ENCODE measurements at regions not wholly inside any gene's neighbourhood (a gene's known extent, or its start where the extent isn't known, plus 50 kb on each side); places are given as distances from the start of the nearest gene placed in this dataset.

DNA sequence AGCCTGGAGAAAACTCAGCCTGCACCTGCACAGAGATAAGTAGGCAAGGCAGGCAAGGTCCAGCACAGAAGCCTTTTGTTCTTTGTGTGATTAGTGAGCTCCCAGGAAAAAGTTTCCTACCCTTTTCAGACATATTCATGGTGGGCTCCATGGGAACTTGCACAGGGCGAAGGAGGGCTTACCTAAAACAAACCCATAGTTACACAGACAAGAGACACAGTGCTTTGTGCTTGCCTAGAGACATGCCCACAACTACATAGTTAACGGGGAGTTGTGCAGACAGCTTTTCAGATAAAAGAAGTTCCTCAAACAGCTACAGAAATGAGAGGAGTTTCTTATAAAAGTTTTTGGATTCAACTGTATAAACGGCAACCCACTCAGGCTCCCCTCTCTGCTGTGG lies 180.5 kb downstream of the GLUD2 start:
- TF ChIP-seq TAF1 (IDR thresholded peaks at IDR 0.05; ENCODE audit: borderline replicate concordance, insufficient read depth, low read length) = no peak
- TF ChIP-seq POLR2AphosphoS5 (IDR thresholded peaks at IDR 0.05; ENCODE audit: low read depth, low read length) = no peak
- TF ChIP-seq, protein P1, sequence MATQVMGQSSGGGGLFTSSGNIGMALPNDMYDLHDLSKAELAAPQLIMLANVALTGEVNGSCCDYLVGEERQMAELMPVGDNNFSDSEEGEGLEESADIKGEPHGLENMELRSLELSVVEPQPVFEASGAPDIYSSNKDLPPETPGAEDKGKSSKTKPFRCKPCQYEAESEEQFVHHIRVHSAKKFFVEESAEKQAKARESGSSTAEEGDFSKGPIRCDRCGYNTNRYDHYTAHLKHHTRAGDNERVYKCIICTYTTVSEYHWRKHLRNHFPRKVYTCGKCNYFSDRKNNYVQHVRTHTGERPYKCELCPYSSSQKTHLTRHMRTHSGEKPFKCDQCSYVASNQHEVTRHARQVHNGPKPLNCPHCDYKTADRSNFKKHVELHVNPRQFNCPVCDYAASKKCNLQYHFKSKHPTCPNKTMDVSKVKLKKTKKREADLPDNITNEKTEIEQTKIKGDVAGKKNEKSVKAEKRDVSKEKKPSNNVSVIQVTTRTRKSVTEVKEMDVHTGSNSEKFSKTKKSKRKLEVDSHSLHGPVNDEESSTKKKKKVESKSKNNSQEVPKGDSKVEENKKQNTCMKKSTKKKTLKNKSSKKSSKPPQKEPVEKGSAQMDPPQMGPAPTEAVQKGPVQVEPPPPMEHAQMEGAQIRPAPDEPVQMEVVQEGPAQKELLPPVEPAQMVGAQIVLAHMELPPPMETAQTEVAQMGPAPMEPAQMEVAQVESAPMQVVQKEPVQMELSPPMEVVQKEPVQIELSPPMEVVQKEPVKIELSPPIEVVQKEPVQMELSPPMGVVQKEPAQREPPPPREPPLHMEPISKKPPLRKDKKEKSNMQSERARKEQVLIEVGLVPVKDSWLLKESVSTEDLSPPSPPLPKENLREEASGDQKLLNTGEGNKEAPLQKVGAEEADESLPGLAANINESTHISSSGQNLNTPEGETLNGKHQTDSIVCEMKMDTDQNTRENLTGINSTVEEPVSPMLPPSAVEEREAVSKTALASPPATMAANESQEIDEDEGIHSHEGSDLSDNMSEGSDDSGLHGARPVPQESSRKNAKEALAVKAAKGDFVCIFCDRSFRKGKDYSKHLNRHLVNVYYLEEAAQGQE (IDR thresholded peaks at IDR 0.05; ENCODE audit: insufficient read depth in 1 of 2, low read depth in 2 of 2, low read length in 2 of 2) = no peak
- TF ChIP-seq SIN3A (IDR thresholded peaks at IDR 0.05; ENCODE audit: borderline replicate concordance, insufficient read depth, low read length) = no peak
- no peak for TF ChIP-seq FOXP2 (optimal IDR thresholded peaks at IDR 0.05; ENCODE audit: borderline replicate concordance, extremely low read depth, extremely low read length, insufficient read depth)

Data from PFSK-1 (cell line).